Thyroid gland (tissue), 4 donors: ENCODE measurements at regions not wholly inside any gene's neighbourhood (a gene's known extent, or its start where the extent isn't known, plus 50 kb on each side); places are given as distances from the start of the nearest gene placed in this dataset.

Experiments
- CTCF ChIP-seq, 6 experiments: fragments of 200-600 bp in 3 of 6; fragments of 450-650 bp in 3 of 6; sonication (generic) in 3 of 6; IDR thresholded peaks; one replicate each; pipeline ENCODE4 v1.5.1; 2016 to 2019; ENCODE audit warnings: antibody characterized with exemption in 6 of 6, mild to moderate bottlenecking in 2 of 6, inconsistent platforms in 1 of 6, moderate library complexity in 1 of 6
- POLR2A ChIP-seq, 2 donors: fragments of 450-650 bp; IDR thresholded peaks; one replicate each; pipeline ENCODE4 v1.6.1; 2017; ENCODE audit warnings: antibody characterized with exemption in 2 of 2, mild to moderate bottlenecking in 2 of 2, moderate library complexity in 1 of 2

DNA sequence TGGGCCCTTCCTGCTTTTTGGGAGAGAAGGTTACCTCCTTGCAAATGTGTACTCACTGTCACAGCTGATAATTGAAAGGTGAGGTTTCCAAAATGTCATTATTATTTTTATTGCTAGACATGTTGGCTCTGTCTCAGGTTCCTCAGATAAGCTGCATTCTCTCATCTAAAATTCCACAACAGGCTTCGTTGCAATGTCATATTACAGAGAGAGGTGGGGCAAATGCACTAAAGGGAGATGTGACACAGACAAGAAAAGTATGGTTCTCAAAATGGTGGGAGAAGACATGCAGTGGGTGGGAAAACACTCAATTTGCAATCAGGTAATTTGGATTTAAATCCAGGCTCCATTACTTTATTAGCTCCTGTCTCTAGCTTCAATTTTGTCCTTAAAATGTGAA lies 256.4 kb upstream of the POU3F2 start:
- TF ChIP-seq POLR2A (IDR thresholded peaks at IDR 0.05) (no peak), CTCF (IDR thresholded peaks at IDR 0.05) (no peak)
